ENCODE measurements at regions not wholly inside any gene's neighbourhood (a gene's known extent, or its start where the extent isn't known, plus 50 kb on each side); places are given as distances from the start of the nearest gene placed in this dataset.

GRCh38 chr6:14787677-14788076, 458.2 kb upstream of the JARID2 start:
- peaks cover 0 to 17% of the 10 kb centered on the region in 2 donors for H3K4me1 Mint-ChIP-seq (ENCODE audit: low read depth in 2 of 2)
- no peak overlapping the region for H3K27ac Mint-ChIP-seq
- ATAC-seq, result no peak
- DNase-seq (ENCODE audit: low spot score), result no peak
- H3K27me3 Mint-ChIP-seq, result peaks cover 0 to 5% of the 10 kb centered on the region in 2 donors
- no peaks in the 10 kb centered on the region for H3K36me3 Mint-ChIP-seq
- H3K4me3 Mint-ChIP-seq, result no peak overlapping the region
- H3K9me3 Mint-ChIP-seq, result peaks cover 2% of the 10 kb centered on the region

- peak overlapping the region in 1 of 2 donors; percentile 11 for H3K27ac Mint-ChIP-seq
- peaks cover 0 to 5% of the 10 kb centered on the region in 2 donors for H3K27me3 Mint-ChIP-seq
- H3K4me1 Mint-ChIP-seq (ENCODE audit: low read depth in 2 of 2), result peaks cover 0 to 12% of the 10 kb centered on the region in 2 donors
These were observed 455.9 kb upstream of the JARID2 start for GRCh38 chr6:14789996-14790395.

GRCh38 chr6:14790976-14791375, 454.9 kb upstream of the JARID2 start:
- no peak overlapping the region for H3K4me3 Mint-ChIP-seq
- ATAC-seq (no peak), DNase-seq (ENCODE audit: low spot score) (no peak)
- H3K36me3 Mint-ChIP-seq, result no peaks in the 10 kb centered on the region
- H3K9me3 Mint-ChIP-seq, result no peaks in the 10 kb centered on the region
- H3K27ac Mint-ChIP-seq, result no peak overlapping the region
- peaks cover 0 to 10% of the 10 kb centered on the region in 2 donors for H3K4me1 Mint-ChIP-seq (ENCODE audit: low read depth in 2 of 2)
- H3K27me3 Mint-ChIP-seq, result peaks cover 0 to 7% of the 10 kb centered on the region in 2 donors

More at GRCh38 chr6:14789996-14790395, 455.9 kb upstream of the JARID2 start:
- ATAC-seq (no peak), DNase-seq (ENCODE audit: low spot score) (no peak)
- no peaks in the 10 kb centered on the region for H3K9me3 Mint-ChIP-seq
- no peaks in the 10 kb centered on the region for H3K36me3 Mint-ChIP-seq
- H3K4me3 Mint-ChIP-seq, result no peak overlapping the region

- DNase-seq (ENCODE audit: low spot score) (no peak), ATAC-seq (no peak)
- Mint-ChIP-seq H3K27me3 (peaks cover 0 to 7% of the 10 kb centered on the region in 2 donors), H3K4me3 (no peak overlapping the region), H3K9me3 (no peaks in the 10 kb centered on the region), H3K27ac (no peak overlapping the region), H3K4me1 (ENCODE audit: low read depth in 2 of 2) (peaks cover 0 to 5% of the 10 kb centered on the region in 2 donors), H3K36me3 (no peaks in the 10 kb centered on the region)
These were observed 454.3 kb upstream of the JARID2 start for GRCh38 chr6:14791526-14791925.

- peaks cover 0 to under 1% of the 10 kb centered on the region in 2 donors for H3K4me1 Mint-ChIP-seq (ENCODE audit: low read depth in 2 of 2)
- H3K9me3 Mint-ChIP-seq, result no peaks in the 10 kb centered on the region
- no peaks in the 10 kb centered on the region for H3K36me3 Mint-ChIP-seq
- ATAC-seq (no peak), DNase-seq (ENCODE audit: low spot score) (no peak)
- no peak overlapping the region for H3K4me3 Mint-ChIP-seq
- H3K27ac Mint-ChIP-seq, result no peak overlapping the region
- H3K27me3 Mint-ChIP-seq, result peaks cover 0 to 7% of the 10 kb centered on the region in 2 donors
These were observed 453.5 kb upstream of the JARID2 start for GRCh38 chr6:14792118-14792955.

- no peak overlapping the region for H3K27ac Mint-ChIP-seq
- H3K9me3 Mint-ChIP-seq, result no peaks in the 10 kb centered on the region
- H3K4me1 Mint-ChIP-seq (ENCODE audit: low read depth in 2 of 2), result peaks cover 0 to 8% of the 10 kb centered on the region in 2 donors
- H3K27me3 Mint-ChIP-seq, result peaks cover 6 to 8% of the 10 kb centered on the region in 2 donors
- H3K36me3 Mint-ChIP-seq, result no peaks in the 10 kb centered on the region
- DNase-seq (ENCODE audit: low spot score), result no peak
- ATAC-seq, result no peak
- no peak overlapping the region for H3K4me3 Mint-ChIP-seq
These were observed 450.4 kb upstream of the JARID2 start for GRCh38 chr6:14795451-14795850.

- H3K36me3 Mint-ChIP-seq, result no peaks in the 10 kb centered on the region
- no peaks in the 10 kb centered on the region for H3K9me3 Mint-ChIP-seq
- H3K4me1 Mint-ChIP-seq (ENCODE audit: low read depth in 2 of 2), result peaks cover 0 to 8% of the 10 kb centered on the region in 2 donors
- DNase-seq (ENCODE audit: low spot score) (no peak), ATAC-seq (no peak)
- peak overlapping the region in 1 of 2 donors; percentile 1 for H3K27ac Mint-ChIP-seq
- no peak overlapping the region for H3K4me3 Mint-ChIP-seq
- peaks cover 6 to 11% of the 10 kb centered on the region in 2 donors for H3K27me3 Mint-ChIP-seq
These were observed 448.7 kb upstream of the JARID2 start for GRCh38 chr6:14796974-14797762.

GRCh38 chr6:14797875-14798593, 447.8 kb upstream of the JARID2 start:
- ATAC-seq (no peak), DNase-seq (ENCODE audit: low spot score) (no peak)
- H3K9me3 Mint-ChIP-seq, result no peaks in the 10 kb centered on the region
- peaks cover 0 to 8% of the 10 kb centered on the region in 2 donors for H3K4me1 Mint-ChIP-seq (ENCODE audit: low read depth in 2 of 2)
- no peak overlapping the region for H3K4me3 Mint-ChIP-seq
- peak overlapping the region in 1 of 2 donors; percentile 1 for H3K27ac Mint-ChIP-seq
- peaks cover 6 to 9% of the 10 kb centered on the region in 2 donors for H3K27me3 Mint-ChIP-seq
- no peaks in the 10 kb centered on the region for H3K36me3 Mint-ChIP-seq

GRCh38 chr6:14798594-14798982, 447.3 kb upstream of the JARID2 start:
- Mint-ChIP-seq H3K4me1 (ENCODE audit: low read depth in 2 of 2) (peaks cover 0 to 8% of the 10 kb centered on the region in 2 donors), H3K27ac (peak overlapping the region in 1 of 2 donors; percentile 1), H3K9me3 (no peaks in the 10 kb centered on the region), H3K27me3 (peaks cover 6 to 9% of the 10 kb centered on the region in 2 donors), H3K36me3 (no peaks in the 10 kb centered on the region), H3K4me3 (no peak overlapping the region)
- ATAC-seq (no peak), DNase-seq (ENCODE audit: low spot score) (no peak)

GRCh38 chr6:14798996-14799588, 446.8 kb upstream of the JARID2 start:
- H3K4me1 Mint-ChIP-seq (ENCODE audit: low read depth in 2 of 2), result peaks cover 0 to 11% of the 10 kb centered on the region in 2 donors
- no peak overlapping the region for H3K4me3 Mint-ChIP-seq
- H3K27ac Mint-ChIP-seq, result peak overlapping the region in 1 of 2 donors; percentile 1
- H3K27me3 Mint-ChIP-seq, result peaks cover 6 to 9% of the 10 kb centered on the region in 2 donors
- no peaks in the 10 kb centered on the region for H3K36me3 Mint-ChIP-seq
- no peak for ATAC-seq
- no peak for DNase-seq (ENCODE audit: low spot score)
- H3K9me3 Mint-ChIP-seq, result no peaks in the 10 kb centered on the region

- H3K4me3 Mint-ChIP-seq, result no peak overlapping the region
- ATAC-seq (peak; percentile 70 to 85), DNase-seq (ENCODE audit: low spot score) (no peak)
- H3K9me3 Mint-ChIP-seq, result no peaks in the 10 kb centered on the region
- no peak overlapping the region for H3K27ac Mint-ChIP-seq
- H3K36me3 Mint-ChIP-seq, result no peaks in the 10 kb centered on the region
- H3K27me3 Mint-ChIP-seq, result peaks cover 6 to 9% of the 10 kb centered on the region in 2 donors
- H3K4me1 Mint-ChIP-seq (ENCODE audit: low read depth in 2 of 2), result peaks cover 0 to 12% of the 10 kb centered on the region in 2 donors
These were observed 445.9 kb upstream of the JARID2 start for GRCh38 chr6:14799928-14800327.

- peaks cover 0 to 12% of the 10 kb centered on the region in 2 donors for H3K4me1 Mint-ChIP-seq (ENCODE audit: low read depth in 2 of 2)
- DNase-seq (ENCODE audit: low spot score), result no peak
- peaks cover 6 to 7% of the 10 kb centered on the region in 2 donors for H3K27me3 Mint-ChIP-seq
- ATAC-seq, result no peak
- H3K9me3 Mint-ChIP-seq, result no peaks in the 10 kb centered on the region
- no peak overlapping the region for H3K4me3 Mint-ChIP-seq
- H3K27ac Mint-ChIP-seq, result no peak overlapping the region
- H3K36me3 Mint-ChIP-seq, result no peaks in the 10 kb centered on the region
These were observed 443.2 kb upstream of the JARID2 start for GRCh38 chr6:14802514-14803160.
